Vagina (tissue), 2 donors: ENCODE measurements at regions not wholly inside any gene's neighbourhood (a gene's known extent, or its start where the extent isn't known, plus 50 kb on each side); places are given as distances from the start of the nearest gene placed in this dataset.

Experiments used
- POLR2A ChIP-seq, 2 donors: fragments of 450-650 bp; IDR thresholded peaks; one replicate each; pipeline ENCODE4 v1.6.1; 2017; ENCODE audit warnings: antibody characterized with exemption in 2 of 2, mild to moderate bottlenecking in 2 of 2, moderate library complexity in 2 of 2
- TF ChIP-seq, protein P1 (sequence below), 3 experiments: fragments of 450-650 bp in 2 of 3; fragments of 200-600 bp in 1 of 3; sonication (generic) in 1 of 3; IDR thresholded peaks; one replicate each; pipeline ENCODE4 v1.5.1; 2017 to 2019; ENCODE audit warnings: antibody characterized with exemption in 3 of 3, mild to moderate bottlenecking in 2 of 3, moderate library complexity in 2 of 3

DNA sequence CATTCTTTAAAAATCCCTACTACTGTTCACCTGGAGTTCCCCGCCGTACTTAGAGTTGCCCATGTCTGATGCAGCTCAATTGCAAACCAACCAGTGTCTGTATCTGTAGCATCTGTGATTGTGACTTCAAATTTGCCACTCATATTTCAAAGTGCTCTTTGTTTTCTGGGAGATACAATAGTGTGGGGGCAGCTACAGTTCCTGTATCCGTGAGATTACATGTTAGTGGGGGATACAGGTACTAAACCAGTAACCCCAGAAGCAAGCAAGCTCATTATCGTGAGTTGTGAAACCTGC is 140.9 kb downstream of the ANKRD60 start:
- TF ChIP-seq, protein P1, sequence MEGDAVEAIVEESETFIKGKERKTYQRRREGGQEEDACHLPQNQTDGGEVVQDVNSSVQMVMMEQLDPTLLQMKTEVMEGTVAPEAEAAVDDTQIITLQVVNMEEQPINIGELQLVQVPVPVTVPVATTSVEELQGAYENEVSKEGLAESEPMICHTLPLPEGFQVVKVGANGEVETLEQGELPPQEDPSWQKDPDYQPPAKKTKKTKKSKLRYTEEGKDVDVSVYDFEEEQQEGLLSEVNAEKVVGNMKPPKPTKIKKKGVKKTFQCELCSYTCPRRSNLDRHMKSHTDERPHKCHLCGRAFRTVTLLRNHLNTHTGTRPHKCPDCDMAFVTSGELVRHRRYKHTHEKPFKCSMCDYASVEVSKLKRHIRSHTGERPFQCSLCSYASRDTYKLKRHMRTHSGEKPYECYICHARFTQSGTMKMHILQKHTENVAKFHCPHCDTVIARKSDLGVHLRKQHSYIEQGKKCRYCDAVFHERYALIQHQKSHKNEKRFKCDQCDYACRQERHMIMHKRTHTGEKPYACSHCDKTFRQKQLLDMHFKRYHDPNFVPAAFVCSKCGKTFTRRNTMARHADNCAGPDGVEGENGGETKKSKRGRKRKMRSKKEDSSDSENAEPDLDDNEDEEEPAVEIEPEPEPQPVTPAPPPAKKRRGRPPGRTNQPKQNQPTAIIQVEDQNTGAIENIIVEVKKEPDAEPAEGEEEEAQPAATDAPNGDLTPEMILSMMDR (IDR thresholded peaks at IDR 0.05): no peak
- no peak for TF ChIP-seq POLR2A (IDR thresholded peaks at IDR 0.05)
